GM12865 (cell line): ENCODE measurements at regions not wholly inside any gene's neighbourhood (a gene's known extent, or its start where the extent isn't known, plus 50 kb on each side); places are given as distances from the start of the nearest gene placed in this dataset.

Experiments used
- DNase-seq: peaks from one replicate; pipeline ENCODE4 v3.0.0; 2010; ENCODE audit warnings: low read depth
- H3K4me3 ChIP-seq: 2 replicates; pipeline ENCODE4 v1.5.1; 2011; ENCODE audit warnings: mild to moderate bottlenecking, low read depth, low read length, control low read depth
- TF ChIP-seq, protein P1 (sequence below): IDR thresholded peaks from 2 replicates; pipeline ENCODE4 v1.5.1; 2011; ENCODE audit warnings: low read length, control low read depth, low read depth, inconsistent platforms; ENCODE audit not compliant: insufficient read depth; ENCODE audit errors: missing control alignments

DNA sequence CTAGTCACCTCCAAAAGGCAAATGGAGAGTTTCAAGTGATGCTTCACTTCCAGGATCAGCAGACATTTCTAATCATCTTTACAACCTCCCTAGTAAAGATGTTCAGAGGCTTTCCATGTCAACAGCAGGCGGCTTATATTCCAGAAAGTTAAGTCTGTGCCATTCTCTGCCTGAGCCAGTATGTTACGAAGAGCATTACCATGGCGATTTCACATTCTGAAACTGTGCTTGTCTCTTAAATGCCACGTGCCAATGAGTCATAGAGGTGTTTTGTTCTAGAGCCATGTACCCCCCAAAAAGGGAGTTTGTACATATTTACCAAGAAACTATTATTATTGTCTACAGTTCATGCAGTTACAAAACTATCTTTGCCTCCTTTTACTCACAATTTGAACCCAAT, 319.5 kb downstream of the FOXA2 start:
- no peak for DNase-seq
- H3K4me3 ChIP-seq: no peak overlapping the region
- TF ChIP-seq, protein P1, sequence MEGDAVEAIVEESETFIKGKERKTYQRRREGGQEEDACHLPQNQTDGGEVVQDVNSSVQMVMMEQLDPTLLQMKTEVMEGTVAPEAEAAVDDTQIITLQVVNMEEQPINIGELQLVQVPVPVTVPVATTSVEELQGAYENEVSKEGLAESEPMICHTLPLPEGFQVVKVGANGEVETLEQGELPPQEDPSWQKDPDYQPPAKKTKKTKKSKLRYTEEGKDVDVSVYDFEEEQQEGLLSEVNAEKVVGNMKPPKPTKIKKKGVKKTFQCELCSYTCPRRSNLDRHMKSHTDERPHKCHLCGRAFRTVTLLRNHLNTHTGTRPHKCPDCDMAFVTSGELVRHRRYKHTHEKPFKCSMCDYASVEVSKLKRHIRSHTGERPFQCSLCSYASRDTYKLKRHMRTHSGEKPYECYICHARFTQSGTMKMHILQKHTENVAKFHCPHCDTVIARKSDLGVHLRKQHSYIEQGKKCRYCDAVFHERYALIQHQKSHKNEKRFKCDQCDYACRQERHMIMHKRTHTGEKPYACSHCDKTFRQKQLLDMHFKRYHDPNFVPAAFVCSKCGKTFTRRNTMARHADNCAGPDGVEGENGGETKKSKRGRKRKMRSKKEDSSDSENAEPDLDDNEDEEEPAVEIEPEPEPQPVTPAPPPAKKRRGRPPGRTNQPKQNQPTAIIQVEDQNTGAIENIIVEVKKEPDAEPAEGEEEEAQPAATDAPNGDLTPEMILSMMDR: no peak

DNA sequence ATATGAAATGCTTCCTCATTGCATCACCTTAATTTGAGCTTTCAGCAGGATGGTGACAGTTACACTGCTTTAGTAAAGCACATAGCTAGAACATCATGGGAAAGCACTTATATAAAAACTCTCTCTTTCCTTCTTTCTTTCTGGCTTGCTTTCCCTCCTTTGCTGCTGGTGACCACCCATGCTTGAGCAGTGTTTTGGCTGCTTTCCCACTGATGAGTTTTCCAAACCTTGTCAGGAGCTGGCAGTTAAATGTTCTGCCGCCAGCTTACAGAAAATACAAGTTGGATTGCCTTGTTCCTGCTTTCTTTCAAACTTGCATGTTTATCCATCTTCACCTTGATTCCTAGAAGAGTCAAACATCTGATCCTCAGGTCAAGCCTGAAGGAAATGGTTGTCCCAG, 323.9 kb downstream of the FOXA2 start:
- H3K4me3 ChIP-seq: no peak overlapping the region
- TF ChIP-seq, protein P1: no peak
- no peak for DNase-seq

- no peak overlapping the region for H3K4me3 ChIP-seq
- no peak for DNase-seq
- TF ChIP-seq, protein P1: no peak
These were observed 326.5 kb downstream of the FOXA2 start for GRCh38 chr20:22257912-22258311.

GRCh38 chr20:22248051-22248667, 336.2 kb downstream of the FOXA2 start:
- no peak overlapping the region for H3K4me3 ChIP-seq
- TF ChIP-seq, protein P1: peak; percentile 59
- peak; percentile 14 for DNase-seq

DNA sequence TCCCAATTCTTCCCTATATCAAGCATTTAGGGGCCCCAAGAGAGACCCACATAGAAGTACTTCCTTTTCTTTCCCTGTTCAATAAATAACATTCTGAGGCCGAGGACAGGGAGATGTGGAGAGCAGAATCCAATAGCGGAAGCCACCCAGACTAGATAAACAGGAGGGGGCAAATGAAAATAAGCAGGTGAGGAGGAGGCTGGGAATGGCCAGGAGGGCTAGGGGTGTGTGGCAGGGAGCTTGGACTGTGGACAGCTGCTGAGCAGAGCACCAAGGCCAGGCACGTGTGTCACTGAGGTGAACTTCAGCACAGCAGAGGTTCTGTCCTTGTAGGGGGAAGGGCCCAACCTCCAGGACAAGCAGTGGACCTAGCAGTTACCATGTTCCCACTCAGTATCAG, 339.2 kb downstream of the FOXA2 start:
- no peak overlapping the region for H3K4me3 ChIP-seq
- TF ChIP-seq, protein P1: no peak
- DNase-seq: no peak

GRCh38 chr20:22243067-22243466, 341.3 kb downstream of the FOXA2 start:
- DNase-seq: no peak
- no peak overlapping the region for H3K4me3 ChIP-seq
- TF ChIP-seq, protein P1: no peak

DNA sequence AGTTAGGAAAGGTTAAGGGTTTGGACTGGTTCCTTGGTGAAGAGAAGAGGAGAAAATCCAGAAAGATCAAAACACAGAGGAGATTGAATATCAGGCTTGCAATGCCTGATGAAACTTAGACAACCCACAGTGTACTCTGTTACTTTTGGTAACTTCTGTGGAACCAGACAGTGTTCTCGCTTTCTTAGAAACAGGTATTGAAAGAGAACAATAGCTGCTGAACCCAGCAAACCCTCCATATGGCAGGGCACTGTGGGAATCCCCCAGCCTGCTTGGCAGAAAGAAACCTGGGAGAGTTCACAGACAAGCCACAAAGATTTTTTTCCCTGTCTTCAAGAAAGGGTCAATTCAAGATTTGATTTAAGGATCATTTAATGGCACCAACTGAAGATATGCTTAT, 342.8 kb downstream of the FOXA2 start:
- DNase-seq: peak; percentile 47
- TF ChIP-seq, protein P1: no peak

More for the DNA sequence above, 342.8 kb downstream of the FOXA2 start:
- no peak overlapping the region for H3K4me3 ChIP-seq
